Mucosa of descending colon (tissue), 3 donors: ENCODE measurements at regions not wholly inside any gene's neighbourhood (a gene's known extent, or its start where the extent isn't known, plus 50 kb on each side); places are given as distances from the start of the nearest gene placed in this dataset.

ENCODE experiments used
- ATAC-seq: fragments of 200-7000 bp; cut with Tn5 transposase; one replicate; pipeline ENCODE4 v1.9.1; 2020; ENCODE audit warnings: mild to moderate bottlenecking, moderate library complexity
- DNase-seq, 3 donors: peaks; one replicate each; pipeline ENCODE4 v3.0.0-alpha.2; 2020
- H3K36me3 ChIP-seq: fragments of 200-600 bp; one replicate; pipeline ENCODE4 v1.8.0; 2021; ENCODE audit warnings: low read depth, mild to moderate bottlenecking
- H3K4me1 ChIP-seq: fragments of 200-600 bp; one replicate; pipeline ENCODE4 v1.8.0; 2021; ENCODE audit warnings: low read depth, mild to moderate bottlenecking
- H3K4me3 ChIP-seq: fragments of 200-600 bp; one replicate; pipeline ENCODE4 v1.8.0; 2021; ENCODE audit warnings: mild to moderate bottlenecking
- H3K9me3 ChIP-seq: fragments of 200-600 bp; one replicate; pipeline ENCODE4 v1.8.0; 2021; ENCODE audit warnings: mild to moderate bottlenecking
- CTCF ChIP-seq: fragments of 200-600 bp; IDR thresholded peaks from one replicate; pipeline ENCODE4 v1.8.0; 2022; ENCODE audit warnings: antibody characterized with exemption, mild to moderate bottlenecking
- intact Hi-C, 2 donors: fragments of 100-400 bp; cut with DNase I in 1 of 2; cut with micrococcal nuclease in 1 of 2; formaldehyde crosslinking; loops; one replicate each; pipeline versions ENCODE4 v1.11.0 to v1.11.1; 2022; cut with DNase I, micrococcal nuclease
- donor health status: DM: no; HTN: no; CAD: no; lungs with moderate emphysema.
- donor health status: DM: no; HTN: no; CAD: no.
- donor health status: DM: no; HTN: yes; CAD: no.

GRCh38 chrX:113954297-113954696 lies 629.6 kb upstream of the HTR2C start:
- no peak for TF ChIP-seq CTCF
- no peak for DNase-seq
- intact Hi-C loops = no loop called here
- H3K36me3 ChIP-seq = no peaks in the 10 kb centered on the region
- H3K9me3 ChIP-seq = no peaks in the 10 kb centered on the region
- no peak for ATAC-seq
- H3K4me3 ChIP-seq = no peak overlapping the region
- no peaks in the 10 kb centered on the region for H3K4me1 ChIP-seq

GRCh38 chrX:113950081-113950678 lies 633.7 kb upstream of the HTR2C start:
- H3K9me3 ChIP-seq = no peaks in the 10 kb centered on the region
- ATAC-seq = no peak

GRCh38 chrX:113947548-113947947 lies 636.3 kb upstream of the HTR2C start:
- H3K9me3 ChIP-seq = no peaks in the 10 kb centered on the region
- TF ChIP-seq CTCF = no peak
- H3K4me3 ChIP-seq = no peak overlapping the region
- no peaks in the 10 kb centered on the region for H3K4me1 ChIP-seq
- H3K36me3 ChIP-seq = no peaks in the 10 kb centered on the region
- intact Hi-C loops = no loop called here
- no peak for ATAC-seq
- DNase-seq = peak in 1 of 3 donors; percentile 7

More at GRCh38 chrX:113950081-113950678, 633.7 kb upstream of the HTR2C start:
- Histone ChIP-seq H3K36me3 (no peaks in the 10 kb centered on the region), H3K4me3 (no peak overlapping the region), H3K4me1 (no peaks in the 10 kb centered on the region)
- TF ChIP-seq CTCF = no peak
- intact Hi-C loops = no loop called here
- DNase-seq = no peak

- intact Hi-C loops = no loop called here
- Histone ChIP-seq H3K4me1 (no peaks in the 10 kb centered on the region), H3K36me3 (no peaks in the 10 kb centered on the region), H3K4me3 (no peak overlapping the region), H3K9me3 (no peaks in the 10 kb centered on the region)
- no peak for DNase-seq
- peak; percentile 44 for ATAC-seq
- no peak for TF ChIP-seq CTCF
These were observed 648.4 kb upstream of the HTR2C start for GRCh38 chrX:113935518-113935917.

- no peak for TF ChIP-seq CTCF
- H3K4me1 ChIP-seq = no peaks in the 10 kb centered on the region
- no peak overlapping the region for H3K4me3 ChIP-seq
- no peaks in the 10 kb centered on the region for H3K9me3 ChIP-seq
- no peaks in the 10 kb centered on the region for H3K36me3 ChIP-seq
- DNase-seq (no peak), ATAC-seq (no peak)
- intact Hi-C loops = no loop called here
These were observed 650.0 kb upstream of the HTR2C start for GRCh38 chrX:113933931-113934330.

GRCh38 chrX:113929004-113929403 lies 654.9 kb upstream of the HTR2C start:
- DNase-seq = peak in 1 of 3 donors; percentile 47
- Histone ChIP-seq H3K4me3 (no peak overlapping the region), H3K9me3 (no peaks in the 10 kb centered on the region), H3K36me3 (no peaks in the 10 kb centered on the region), H3K4me1 (no peaks in the 10 kb centered on the region)
- peak; percentile 85 for ATAC-seq
- intact Hi-C loops = no loop called here
- no peak for TF ChIP-seq CTCF
